Hippocampal formation (tissue), 2 donors: ENCODE measurements at regions not wholly inside any gene's neighbourhood (a gene's known extent, or its start where the extent isn't known, plus 50 kb on each side); places are given as distances from the start of the nearest gene placed in this dataset.
"Not testable (repeated sequence)": the region's sequence is repeated elsewhere in the genome, so short reads cannot be mapped to it uniquely, and the experiment has no call there.

Experiments
- DNase-seq, 2 donors: peaks; one replicate each; lab custom pipeline; 2025; lab: John Stamatoyannopoulos, UW

DNA sequence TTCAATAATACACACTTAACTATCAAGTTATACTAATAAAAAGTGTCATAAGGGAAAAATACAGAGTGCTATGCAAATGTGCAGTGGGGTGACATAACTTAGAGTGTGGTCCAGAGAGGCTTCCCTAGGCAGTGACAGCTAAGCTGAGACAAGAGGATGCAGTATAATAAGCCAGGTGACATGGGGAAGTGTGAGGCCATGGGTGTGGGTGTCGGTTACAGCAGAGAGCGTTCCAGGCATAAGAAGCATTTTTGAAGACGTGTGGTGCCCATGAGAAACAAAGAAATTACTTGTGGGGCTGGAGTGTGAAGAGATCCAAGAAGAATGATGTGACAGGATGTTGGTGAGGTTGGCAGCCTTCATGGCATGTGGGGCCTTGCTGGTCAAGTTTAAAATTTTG, 78.1 kb upstream of the PICALM start:
- DNase-seq, result no peak

DNA sequence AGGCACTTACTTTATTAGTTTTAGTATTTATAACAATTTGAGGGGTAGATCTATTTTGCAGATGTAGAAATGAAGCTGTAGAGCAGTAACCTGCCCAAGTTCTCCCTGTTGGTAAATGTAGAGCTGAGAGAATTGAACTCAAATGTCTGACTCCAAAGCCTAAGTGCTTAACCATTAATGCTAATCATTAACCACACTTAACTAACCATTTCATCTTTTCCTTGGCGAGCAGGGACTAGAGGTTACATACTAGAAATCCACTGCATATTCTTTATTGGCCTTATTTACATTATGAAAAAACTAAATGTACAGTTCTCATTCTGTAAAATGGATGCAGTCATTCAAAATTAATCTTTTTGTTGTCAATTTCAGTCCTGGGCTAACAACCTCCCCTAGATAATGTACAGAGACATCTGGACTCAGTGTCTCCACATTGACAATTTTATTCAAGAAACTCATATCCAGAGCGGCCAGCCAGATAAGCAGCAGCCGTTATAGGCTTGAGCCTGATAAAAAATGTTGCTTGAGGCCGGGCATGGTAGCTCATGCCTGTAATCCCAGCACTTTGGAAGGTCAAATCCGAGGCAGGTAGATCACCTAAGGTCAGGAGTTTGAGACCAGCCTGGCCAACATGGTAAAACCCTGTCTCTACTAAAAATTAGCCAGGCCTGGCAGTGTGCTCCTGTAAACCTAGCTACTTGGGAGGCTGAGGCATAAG, 76.7 kb upstream of the PICALM start:
- DNase-seq, result no peak

DNA sequence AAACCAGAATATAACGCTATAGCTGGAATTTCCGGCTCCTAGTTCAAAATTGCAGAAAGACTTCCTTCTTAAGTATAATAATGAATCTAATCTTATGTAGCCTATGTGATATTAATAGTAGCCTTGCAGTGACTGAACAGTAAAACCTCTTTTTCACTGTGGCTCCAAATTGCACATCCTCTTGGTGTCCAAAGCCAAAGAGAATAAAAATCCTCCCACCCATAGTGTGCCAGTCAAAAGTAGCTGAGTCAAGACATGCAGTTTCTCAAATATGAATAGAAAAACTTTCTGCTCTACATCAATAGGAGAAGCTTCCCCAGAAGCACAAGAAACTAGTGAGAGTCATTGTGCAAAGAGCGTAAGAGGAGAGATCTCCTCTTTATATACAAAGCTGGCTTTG, 76.0 kb upstream of the PICALM start:
- no peak for DNase-seq

- not testable (repeated sequence) for DNase-seq
Observed at GRCh38 chr11:86144087-86144486, 75.2 kb upstream of the PICALM start.

DNA sequence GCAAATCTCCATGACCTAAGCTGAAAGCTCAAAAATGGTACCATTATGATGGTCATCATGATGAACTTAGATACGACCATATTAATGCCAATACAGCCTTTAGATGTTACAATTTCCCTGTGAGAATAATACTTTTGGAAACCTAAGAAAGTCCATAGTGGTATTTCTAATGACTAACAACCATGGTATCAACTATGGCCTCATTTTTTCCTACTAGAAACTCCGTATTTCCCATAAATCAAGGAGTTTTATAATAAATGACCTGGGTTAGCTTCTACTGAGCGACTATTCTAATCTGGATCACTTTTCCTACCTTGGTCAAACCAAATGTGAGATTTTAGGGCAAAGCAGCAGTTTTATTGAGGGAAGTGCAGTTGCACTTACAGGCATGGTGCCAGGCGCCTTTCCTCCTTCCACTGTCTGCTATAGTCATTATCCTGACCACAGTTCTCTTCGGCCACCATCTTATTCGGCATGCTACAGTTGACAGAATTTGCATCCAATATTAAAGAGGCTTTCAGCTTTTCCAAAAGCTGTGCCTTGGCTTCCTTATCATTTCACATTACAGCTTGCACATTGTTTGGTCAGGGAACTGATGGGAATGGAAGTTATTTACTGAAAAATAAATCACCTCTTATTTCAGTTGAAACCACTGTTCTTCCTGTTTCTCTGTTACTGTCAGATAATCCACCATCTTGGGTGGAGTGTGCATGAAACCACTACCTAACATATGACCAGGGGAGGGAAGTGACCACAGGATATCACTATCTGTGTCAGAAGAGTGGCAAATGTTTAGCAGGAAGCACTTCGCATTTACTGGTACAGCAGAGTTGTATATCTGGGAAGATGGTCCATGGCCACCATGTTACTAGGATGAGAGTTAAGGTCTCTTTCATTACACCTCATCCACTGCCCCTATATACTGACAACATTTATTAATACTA, 74.5 kb upstream of the PICALM start:
- no peak for DNase-seq

DNA sequence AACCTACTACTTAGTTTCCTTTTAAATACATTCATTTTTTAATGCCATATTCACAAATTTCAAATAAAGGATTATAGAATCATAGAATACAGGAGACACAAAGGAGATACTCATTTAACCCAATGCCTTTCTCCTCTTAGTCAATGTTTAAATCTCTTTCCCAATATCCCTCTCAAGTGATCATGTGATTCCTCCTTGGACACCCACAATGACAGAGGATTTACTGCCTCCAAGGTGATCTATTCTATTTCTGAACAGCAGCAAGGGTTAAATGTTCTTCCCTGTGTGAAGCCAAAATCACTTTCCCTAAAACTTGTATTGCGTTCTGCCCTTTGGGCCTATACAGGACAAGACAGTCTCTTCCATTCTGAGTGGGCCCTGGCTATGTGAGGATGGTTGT, 73.3 kb upstream of the PICALM start:
- DNase-seq, result no peak

DNA sequence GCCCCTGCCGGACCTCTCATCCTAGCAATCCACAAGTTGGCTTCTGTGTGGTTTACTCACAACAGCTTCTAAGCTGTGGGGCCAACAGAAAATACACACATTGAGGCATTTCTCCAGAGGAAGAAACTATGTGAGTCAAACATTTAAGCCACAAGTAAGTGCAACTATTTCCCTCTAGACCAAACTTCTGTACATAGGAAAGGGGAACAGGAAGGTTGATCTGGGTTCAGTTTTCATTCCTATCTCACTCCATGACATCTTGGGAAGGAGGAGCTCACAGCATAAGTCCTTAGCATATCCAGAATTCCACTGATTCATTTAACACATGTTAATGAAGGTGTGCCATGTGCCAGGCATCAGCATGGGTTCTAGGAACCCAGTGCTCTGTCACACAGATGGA, 72.8 kb upstream of the PICALM start:
- no peak for DNase-seq

DNA sequence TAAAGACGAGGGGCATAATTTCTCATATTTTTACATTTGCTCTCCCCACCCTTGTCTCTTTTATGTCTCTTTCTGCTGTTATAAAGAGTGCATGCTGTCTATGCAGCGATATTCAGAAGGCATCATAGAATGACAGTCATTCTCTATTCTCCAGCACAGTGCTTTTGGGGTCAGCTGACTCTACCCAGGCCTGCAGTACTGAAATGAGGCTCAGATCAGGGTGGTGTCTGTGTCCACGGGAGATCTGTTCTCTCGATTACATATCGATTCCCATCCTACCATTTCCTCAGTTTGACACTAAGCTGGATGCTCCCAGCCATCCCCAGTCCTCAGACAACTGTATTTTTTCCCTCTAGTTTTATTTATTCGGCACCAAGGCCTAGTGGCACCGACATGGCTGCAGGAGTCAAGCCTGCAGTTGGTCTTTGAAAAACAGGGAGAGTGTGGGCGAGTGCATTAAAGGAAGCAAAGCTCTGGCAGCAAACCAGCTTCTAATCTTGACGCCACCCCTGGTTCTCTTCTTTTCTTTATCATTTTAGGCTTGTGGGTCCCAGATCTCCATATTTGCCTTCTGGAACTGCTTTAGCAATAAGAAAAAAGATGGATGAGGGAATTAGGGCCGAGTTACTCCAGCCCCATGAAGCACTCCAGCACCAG, 71.6 kb upstream of the PICALM start:
- DNase-seq, result peak in 1 of 2 donors; percentile 21

GRCh38 chr11:86138958-86139357, 70.1 kb upstream of the PICALM start:
- DNase-seq, result no peak

- DNase-seq, result no peak
Observed at GRCh38 chr11:86136538-86136937, 67.7 kb upstream of the PICALM start.

DNA sequence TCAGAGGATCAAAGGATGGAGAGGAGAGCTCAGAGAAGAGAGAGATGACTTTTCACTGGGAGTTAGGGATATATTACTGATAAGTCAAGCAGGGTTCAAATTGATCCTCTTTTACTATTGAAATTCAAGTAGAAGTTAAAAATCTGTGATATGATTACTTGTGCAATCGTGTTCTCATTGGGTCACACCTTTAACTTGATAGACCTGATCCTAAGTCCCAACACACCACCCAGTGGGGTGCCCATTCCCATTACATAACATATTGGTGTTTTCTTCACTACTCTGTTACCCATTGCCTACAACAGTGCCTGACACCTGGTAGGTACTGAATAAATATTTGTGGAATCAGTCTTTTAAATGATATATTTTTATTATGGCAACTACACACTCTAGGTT, 66.4 kb upstream of the PICALM start:
- no peak for DNase-seq

DNA sequence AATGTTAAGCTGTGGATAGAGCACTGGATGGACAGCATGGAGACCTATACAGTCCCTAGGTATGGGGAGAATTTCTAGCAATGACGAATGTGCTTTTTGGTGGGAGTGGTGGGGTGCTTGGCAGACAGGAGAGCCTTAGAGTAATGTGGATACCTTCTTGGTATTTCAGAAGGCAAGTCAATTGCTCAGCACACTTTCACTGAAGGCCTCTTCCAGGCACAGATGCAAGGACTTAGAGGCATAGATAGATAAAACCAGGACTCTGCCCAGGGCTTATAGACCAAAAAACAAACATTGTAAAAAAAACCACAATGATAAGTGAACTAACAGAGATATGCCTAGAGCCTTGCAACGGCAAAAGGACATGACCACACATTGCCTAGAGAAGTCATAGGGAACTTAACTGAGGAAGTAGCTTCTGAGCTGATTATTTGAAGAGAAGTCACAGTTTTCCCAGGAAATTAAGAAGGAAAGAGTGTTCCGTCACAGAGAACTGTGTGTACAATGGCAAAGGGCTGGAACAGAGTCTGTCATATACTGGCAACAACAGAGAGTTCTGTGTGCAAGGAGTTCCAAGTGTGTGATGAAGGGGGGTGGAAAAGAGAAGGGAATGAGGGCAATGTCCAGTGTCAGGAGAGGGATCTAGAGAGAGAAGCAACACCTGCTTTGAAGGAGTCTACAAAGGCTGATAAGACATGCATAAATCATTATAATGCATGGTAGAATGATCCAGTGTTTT, 65.9 kb upstream of the PICALM start:
- DNase-seq, result peak in 1 of 2 donors; percentile 70

DNA sequence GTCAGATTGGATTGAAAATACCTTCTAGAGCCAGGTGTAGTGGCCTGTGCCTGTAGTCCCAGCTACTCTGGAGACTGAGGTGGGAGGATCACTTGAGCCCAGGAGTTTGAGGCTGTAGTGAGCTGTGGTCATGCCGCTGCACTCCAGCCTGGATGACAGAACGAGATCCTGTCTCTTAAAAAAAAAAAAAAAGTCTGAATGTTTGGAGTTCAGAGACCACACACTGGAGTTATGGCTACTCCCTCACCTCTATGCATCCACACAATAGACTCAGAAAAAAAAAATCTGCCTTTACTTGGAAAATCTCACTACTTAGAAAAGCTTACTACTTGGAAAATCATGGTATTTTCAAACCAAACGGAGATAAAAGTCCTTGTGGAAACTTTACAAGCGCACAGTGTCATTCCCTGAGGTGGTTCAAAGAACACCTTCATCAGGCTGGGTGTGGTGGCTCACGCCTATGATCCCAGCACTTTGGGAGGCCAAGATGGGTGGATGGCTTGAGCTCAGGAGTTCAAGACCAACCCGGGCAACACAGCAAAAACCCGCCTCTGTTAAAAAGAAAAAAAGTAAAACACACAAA, 63.9 kb upstream of the PICALM start:
- no peak for DNase-seq

GRCh38 chr11:86129740-86130540, 61.1 kb upstream of the PICALM start:
- no peak for DNase-seq

- DNase-seq, result no peak
Observed at GRCh38 chr11:86128914-86129313, 60.0 kb upstream of the PICALM start.

DNA sequence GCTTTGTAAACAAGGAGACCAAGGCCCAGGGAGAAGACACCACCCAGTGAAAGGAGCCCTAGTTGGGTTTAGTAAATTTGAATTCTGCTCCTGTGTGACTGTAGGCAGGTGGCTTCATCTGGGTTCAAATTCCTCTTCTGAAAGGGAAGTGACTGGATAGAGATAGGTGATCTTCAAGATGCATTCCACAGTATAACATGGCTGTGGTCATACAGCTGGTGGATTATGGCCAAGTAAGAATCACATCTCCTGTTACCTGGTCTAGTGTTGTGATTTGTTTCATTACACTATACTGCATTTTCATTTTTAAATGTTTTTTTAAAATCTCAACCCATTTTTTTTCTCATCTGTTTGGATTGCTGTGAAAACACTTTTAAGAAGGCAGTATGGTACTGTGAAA, 58.0 kb upstream of the PICALM start:
- DNase-seq, result no peak

DNA sequence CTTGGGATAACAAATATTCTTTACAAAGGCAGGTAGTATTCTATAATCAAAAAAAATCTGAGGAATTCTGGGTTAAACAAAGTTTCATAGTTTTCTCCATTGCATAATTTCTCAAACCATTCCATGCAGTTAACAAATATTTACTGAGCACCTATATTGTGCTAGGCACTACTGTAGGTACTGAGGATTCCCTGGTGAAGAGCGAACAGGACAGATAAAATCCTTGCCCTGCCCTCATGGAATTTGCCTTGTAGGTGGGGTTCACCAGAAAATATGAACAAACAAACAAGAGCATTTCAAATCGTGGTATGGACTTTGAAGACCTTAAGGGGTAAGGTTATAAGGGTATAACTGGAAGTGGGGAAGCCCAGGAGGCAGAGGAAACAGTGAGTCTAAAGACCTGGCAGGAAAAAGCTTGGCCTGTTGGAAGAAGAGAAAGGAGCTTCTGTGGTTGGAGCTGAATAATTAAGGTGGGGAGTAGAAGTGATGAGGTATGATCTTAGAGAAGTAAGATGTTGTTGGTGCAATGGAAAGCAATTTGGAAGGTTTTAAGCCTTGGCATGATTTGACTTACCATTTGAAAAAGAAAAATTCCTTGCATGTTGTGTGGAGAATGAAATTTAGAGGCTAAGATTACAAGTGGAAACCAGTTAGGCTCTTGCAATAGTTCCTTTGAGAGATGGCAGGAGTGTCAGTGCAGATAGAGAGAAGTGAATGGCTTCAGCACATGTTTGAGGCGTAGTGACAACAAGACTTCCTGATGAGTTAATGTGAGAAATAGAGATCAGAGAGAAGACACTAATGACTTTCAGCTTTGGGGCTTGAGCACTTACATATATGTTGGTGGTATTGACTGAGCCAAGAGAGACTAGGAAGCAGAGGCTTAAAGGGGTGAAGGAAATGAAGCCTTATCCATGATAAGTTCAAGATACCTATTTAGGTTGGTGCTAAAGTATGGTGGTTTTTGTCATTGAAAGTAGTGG, 55.7 kb upstream of the PICALM start:
- DNase-seq, result no peak

GRCh38 chr11:86122773-86123172, 53.9 kb upstream of the PICALM start:
- DNase-seq, result no peak

- no peak for DNase-seq
Observed at GRCh38 chr11:86120807-86121206, 51.9 kb upstream of the PICALM start.

DNA sequence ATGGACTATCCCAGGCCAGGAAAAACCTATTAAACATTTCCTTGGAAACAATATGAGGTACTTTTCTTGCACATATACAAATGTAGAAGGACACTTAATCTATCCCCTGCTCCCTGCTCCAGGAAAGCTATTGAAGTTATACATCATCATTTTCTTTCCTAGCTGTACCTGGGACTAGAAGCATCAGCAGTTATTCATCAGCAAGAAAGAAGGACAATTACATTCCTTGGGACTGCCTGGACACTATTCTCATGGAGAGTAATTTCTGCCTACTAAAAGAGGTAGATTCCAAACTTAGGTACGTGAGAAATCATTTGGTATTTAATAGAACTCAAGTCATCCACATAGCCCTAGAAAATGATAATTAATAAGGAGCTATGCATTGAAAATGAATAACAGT, 51.0 kb upstream of the PICALM start:
- no peak for DNase-seq
